Endodermal cell (in vitro differentiated cells): ENCODE measurements at regions not wholly inside any gene's neighbourhood (a gene's known extent, or its start where the extent isn't known, plus 50 kb on each side); places are given as distances from the start of the nearest gene placed in this dataset.

Experiments
- DNase-seq: peaks from one replicate; pipeline ENCODE4 v3.0.0-alpha.2; 2017
- H3K27ac ChIP-seq: 2 replicates; pipeline ENCODE4 v1.5.1; 2013; ENCODE audit warnings: mild to moderate bottlenecking, low read depth, low read length, moderate library complexity
- H3K27me3 ChIP-seq: 2 replicates; pipeline ENCODE4 v1.6.1; 2013; ENCODE audit warnings: mild to moderate bottlenecking, low read length, moderate library complexity; ENCODE audit not compliant: insufficient read depth, control insufficient read depth, poor library complexity, severe bottlenecking
- H3K36me3 ChIP-seq: 2 replicates; pipeline ENCODE4 v1.7.0; 2013; ENCODE audit warnings: mild to moderate bottlenecking, low read length, moderate library complexity; ENCODE audit not compliant: control insufficient read depth, insufficient read depth
- H3K4me1 ChIP-seq: one replicate; pipeline ENCODE4 v1.7.0; 2013; ENCODE audit warnings: low read length; ENCODE audit not compliant: control insufficient read depth, insufficient read depth
- H3K4me3 ChIP-seq: 2 replicates; pipeline ENCODE4 v1.5.1; 2013; ENCODE audit warnings: mild to moderate bottlenecking, low read length, moderate library complexity
- H3K9ac ChIP-seq: 2 replicates; pipeline ENCODE4 v1.6.1; 2013; ENCODE audit warnings: mild to moderate bottlenecking, low read length, moderate library complexity; ENCODE audit not compliant: poor library complexity, severe bottlenecking; ENCODE audit errors: extremely low read depth
- H3K9me3 ChIP-seq: 2 replicates; pipeline ENCODE4 v1.6.1; 2013; ENCODE audit warnings: mild to moderate bottlenecking, low read length, moderate library complexity; ENCODE audit not compliant: control insufficient read depth
- H3K27ac Mint-ChIP-seq: 2 replicates; pipeline ENCODE4 v1.8.0; 2020; ENCODE audit warnings: mixed read lengths
- H3K27me3 Mint-ChIP-seq: 2 replicates; pipeline ENCODE4 v1.8.0; 2021; ENCODE audit warnings: mild to moderate bottlenecking, mixed read lengths; ENCODE audit not compliant: insufficient read depth
- H3K36me3 Mint-ChIP-seq: 2 replicates; pipeline ENCODE4 v1.8.0; 2020; ENCODE audit warnings: low read depth, mixed read lengths
- H3K4me1 Mint-ChIP-seq: 2 replicates; pipeline ENCODE4 v1.8.0; 2020; ENCODE audit warnings: mixed read lengths
- H3K4me3 Mint-ChIP-seq: 2 replicates; pipeline ENCODE4 v1.8.0; 2020; ENCODE audit warnings: mild to moderate bottlenecking, moderate library complexity, mixed read lengths
- H3K9me3 Mint-ChIP-seq: 2 replicates; pipeline ENCODE4 v1.8.0; 2020; ENCODE audit warnings: mild to moderate bottlenecking, mixed read lengths
- CTCF ChIP-seq: fragments of 200-600 bp; sonication (generic); conservative IDR thresholded peaks from 2 replicates; pipeline ENCODE4 v1.5.0; 2021; ENCODE audit warnings: antibody characterized with exemption, mild to moderate bottlenecking
- WGBS, 2 experiments: methylation state at CpG; one replicate each; pipeline versions ENCODE4 v1.1.5 to v1.1.7; 2013; ENCODE audit warnings: missing lambda C conversion rate in 2 of 2, mixed read lengths in 1 of 2; ENCODE audit not compliant: insufficient coverage in 1 of 2, insufficient read length in 1 of 2; 5-methylcytosine and 5-hydroxymethylcytosine counted together

GRCh38 chr2:13660231-13660630 lies 943.5 kb downstream of the TRIB2 start:
- no peaks in the 10 kb centered on the region for H3K36me3 Mint-ChIP-seq
- no peak for DNase-seq
- no peak overlapping the region for H3K27ac Mint-ChIP-seq
- Histone ChIP-seq H3K4me3 (no peak overlapping the region), H3K9me3 (peaks cover 83% of the 10 kb centered on the region), H3K9ac (no peak overlapping the region), H3K36me3 (no peaks in the 10 kb centered on the region), H3K27me3 (no peaks in the 10 kb centered on the region), H3K4me1 (no peaks in the 10 kb centered on the region), H3K27ac (no peak overlapping the region)
- no peak for TF ChIP-seq CTCF
- 73 to 100% methylated on average over 2 to 3 of the region's 3 CpGs for WGBS, 2 experiments
- H3K27me3 Mint-ChIP-seq, result peaks cover 17% of the 10 kb centered on the region
- H3K9me3 Mint-ChIP-seq, result no peaks in the 10 kb centered on the region
- no peaks in the 10 kb centered on the region for H3K4me1 Mint-ChIP-seq
- H3K4me3 Mint-ChIP-seq, result no peak overlapping the region

GRCh38 chr2:13662055-13662454 lies 945.3 kb downstream of the TRIB2 start:
- no peaks in the 10 kb centered on the region for H3K4me1 ChIP-seq
- Mint-ChIP-seq H3K27ac (no peak overlapping the region), H3K36me3 (no peaks in the 10 kb centered on the region), H3K4me1 (no peaks in the 10 kb centered on the region), H3K9me3 (no peaks in the 10 kb centered on the region), H3K4me3 (no peak overlapping the region), H3K27me3 (peaks cover 26% of the 10 kb centered on the region)
- H3K27me3 ChIP-seq, result no peaks in the 10 kb centered on the region
- DNase-seq, result no peak
- H3K36me3 ChIP-seq, result no peaks in the 10 kb centered on the region
- H3K9me3 ChIP-seq, result peaks cover 81% of the 10 kb centered on the region
- H3K9ac ChIP-seq, result no peak overlapping the region
- no peak for TF ChIP-seq CTCF
- H3K4me3 ChIP-seq, result no peak overlapping the region
- no peak overlapping the region for H3K27ac ChIP-seq
- WGBS, 2 experiments, result 85% methylated on average over 1 of the region's 1 CpG; no CpG with 5 or more reads in 1 of the 2 experiments

GRCh38 chr2:13666582-13667414 lies 950.1 kb downstream of the TRIB2 start:
- whole genome bisulfite sequencing, 2 experiments, result 48 to 75% methylated on average over 2 to 3 of the region's 3 CpGs
- Mint-ChIP-seq H3K27me3 (peaks cover 44% of the 10 kb centered on the region), H3K36me3 (no peaks in the 10 kb centered on the region)

More at GRCh38 chr2:13666582-13667414, 950.1 kb downstream of the TRIB2 start:
- no peaks in the 10 kb centered on the region for H3K36me3 ChIP-seq
- no peaks in the 10 kb centered on the region for H3K4me1 Mint-ChIP-seq
- H3K4me3 ChIP-seq, result no peak overlapping the region
- peaks cover 68% of the 10 kb centered on the region for H3K9me3 ChIP-seq
- no peaks in the 10 kb centered on the region for H3K27me3 ChIP-seq
- no peak for DNase-seq
- no peak overlapping the region for H3K4me3 Mint-ChIP-seq
- H3K9me3 Mint-ChIP-seq, result no peaks in the 10 kb centered on the region
- H3K27ac ChIP-seq, result no peak overlapping the region
- H3K4me1 ChIP-seq, result no peaks in the 10 kb centered on the region
- no peak for TF ChIP-seq CTCF
- H3K9ac ChIP-seq, result no peak overlapping the region
- no peak overlapping the region for H3K27ac Mint-ChIP-seq
